ENCODE measurements at regions not wholly inside any gene's neighbourhood (a gene's known extent, or its start where the extent isn't known, plus 50 kb on each side); places are given as distances from the start of the nearest gene placed in this dataset.

GRCh38 chr7:101714097-101714496 lies 85.0 kb upstream of the MYL10 start:
- Histone ChIP-seq H3K9ac (ENCODE audit: low read length) (no peak overlapping the region), H3K4me2 (ENCODE audit: low read length) (no peak overlapping the region), H3K9me2 (replicated peaks; ENCODE audit: low read length) (no peaks in the 10 kb centered on the region), H3K36me3 (ENCODE audit: low read depth, low read length) (no peaks in the 10 kb centered on the region), H4K20me1 (ENCODE audit: low read length) (no peaks in the 10 kb centered on the region), H3K9me3 (ENCODE audit: low read length) (no peaks in the 10 kb centered on the region), H3K79me2 (ENCODE audit: low read length) (no peaks in the 10 kb centered on the region), H3K27me3 (ENCODE audit: low read length) (no peaks in the 10 kb centered on the region), H3K4me1 (ENCODE audit: insufficient read depth, low read length) (no peaks in the 10 kb centered on the region), H3F3A (ENCODE audit: low read length, unreplicated experiment) (no peaks in the 10 kb centered on the region), H3K4me3 (ENCODE audit: low read length) (no peak overlapping the region), H3K27ac (ENCODE audit: low read length) (no peak overlapping the region), H2AFZ (ENCODE audit: low read length) (no peak overlapping the region)
- intact Hi-C loops (cut with micrococcal nuclease): no loop called here
- no TSS peak for BruUV-seq (replicated peaks)
- ChIA-PET CTCF (no interaction called here), POLR2A (ENCODE audit: unreplicated experiment) (no interaction called here)
- TF ChIP-seq EZH2phosphoT487 (IDR thresholded peaks at IDR 0.05; ENCODE audit: borderline replicate concordance, low read length) (no peak), EZH2 (IDR thresholded peaks at IDR 0.05; ENCODE audit: low read length, unreplicated experiment) (no peak), CTCF (conservative IDR thresholded peaks at IDR 0.05; ENCODE audit: low read depth, low read length) (no peak)
- ATAC-seq: no peak
- DNase-seq: no peak

GRCh38 chr7:101717628-101718357 lies 88.7 kb upstream of the MYL10 start:
- CTCF ChIA-PET: no interaction called here
- no peak for TF ChIP-seq CTCF (conservative IDR thresholded peaks at IDR 0.05; ENCODE audit: low read depth, low read length)
- TF ChIP-seq EZH2 (IDR thresholded peaks at IDR 0.05; ENCODE audit: low read length, unreplicated experiment): no peak
- no peak for TF ChIP-seq EZH2phosphoT487 (IDR thresholded peaks at IDR 0.05; ENCODE audit: borderline replicate concordance, low read length)
- no peak for DNase-seq

GRCh38 chr7:101718363-101719122 lies 89.4 kb upstream of the MYL10 start:
- no peak overlapping the region for H3K27ac ChIP-seq (ENCODE audit: low read length)
- no peak for DNase-seq
- no peaks in the 10 kb centered on the region for H3K27me3 ChIP-seq (ENCODE audit: low read length)
- intact Hi-C loops (cut with micrococcal nuclease): no loop called here
- H3K9me3 ChIP-seq (ENCODE audit: low read length): no peaks in the 10 kb centered on the region
- H3K9me2 ChIP-seq (replicated peaks; ENCODE audit: low read length): no peaks in the 10 kb centered on the region
- TF ChIP-seq EZH2 (IDR thresholded peaks at IDR 0.05; ENCODE audit: low read length, unreplicated experiment) (no peak), EZH2phosphoT487 (IDR thresholded peaks at IDR 0.05; ENCODE audit: borderline replicate concordance, low read length) (no peak), CTCF (conservative IDR thresholded peaks at IDR 0.05; ENCODE audit: low read depth, low read length) (no peak)
- H3K36me3 ChIP-seq (ENCODE audit: low read depth, low read length): no peaks in the 10 kb centered on the region
- ChIA-PET CTCF (no interaction called here), POLR2A (ENCODE audit: unreplicated experiment) (no interaction called here)
- no peaks in the 10 kb centered on the region for H3K79me2 ChIP-seq (ENCODE audit: low read length)
- no peaks in the 10 kb centered on the region for H3F3A ChIP-seq (ENCODE audit: low read length, unreplicated experiment)
- H3K4me3 ChIP-seq (ENCODE audit: low read length): no peak overlapping the region
- H3K4me1 ChIP-seq (ENCODE audit: insufficient read depth, low read length): no peaks in the 10 kb centered on the region
- no peak overlapping the region for H3K9ac ChIP-seq (ENCODE audit: low read length)
- no peak for ATAC-seq
- H2AFZ ChIP-seq (ENCODE audit: low read length): no peak overlapping the region
- BruUV-seq (replicated peaks): no TSS peak
- no peak overlapping the region for H3K4me2 ChIP-seq (ENCODE audit: low read length)
- no peaks in the 10 kb centered on the region for H4K20me1 ChIP-seq (ENCODE audit: low read length)

More at GRCh38 chr7:101717628-101718357, 88.7 kb upstream of the MYL10 start:
- Histone ChIP-seq H3K4me2 (ENCODE audit: low read length) (no peak overlapping the region), H3K27ac (ENCODE audit: low read length) (no peak overlapping the region), H3K9me3 (ENCODE audit: low read length) (no peaks in the 10 kb centered on the region), H2AFZ (ENCODE audit: low read length) (no peak overlapping the region), H3K79me2 (ENCODE audit: low read length) (no peaks in the 10 kb centered on the region), H3K9me2 (replicated peaks; ENCODE audit: low read length) (no peaks in the 10 kb centered on the region), H3K36me3 (ENCODE audit: low read depth, low read length) (no peaks in the 10 kb centered on the region), H3K27me3 (ENCODE audit: low read length) (no peaks in the 10 kb centered on the region), H3K4me3 (ENCODE audit: low read length) (no peak overlapping the region), H3K9ac (ENCODE audit: low read length) (no peak overlapping the region), H3K4me1 (ENCODE audit: insufficient read depth, low read length) (no peaks in the 10 kb centered on the region), H4K20me1 (ENCODE audit: low read length) (no peaks in the 10 kb centered on the region), H3F3A (ENCODE audit: low read length, unreplicated experiment) (no peaks in the 10 kb centered on the region)
- ATAC-seq: no peak
- intact Hi-C loops (cut with micrococcal nuclease): no loop called here
- BruUV-seq (replicated peaks): no TSS peak
- POLR2A ChIA-PET (ENCODE audit: unreplicated experiment): no interaction called here
